ENCODE measurements at regions not wholly inside any gene's neighbourhood (a gene's known extent, or its start where the extent isn't known, plus 50 kb on each side); places are given as distances from the start of the nearest gene placed in this dataset.

GRCh38 chr12:114921781-114922180, 237.8 kb upstream of the TBX3 start:
- H2AFZ ChIP-seq (ENCODE audit: low read length) = no peak overlapping the region
- H3K4me1 ChIP-seq (ENCODE audit: insufficient read depth, low read length, severe bottlenecking) = no peaks in the 10 kb centered on the region
- H3K27me3 ChIP-seq (ENCODE audit: insufficient read depth, low read length) = no peaks in the 10 kb centered on the region
- no peaks in the 10 kb centered on the region for H3K36me3 ChIP-seq (ENCODE audit: insufficient read depth, low read length)
- no peak overlapping the region for H3K9ac ChIP-seq (ENCODE audit: low read length)
- H3K27ac ChIP-seq (ENCODE audit: low read depth, low read length, poor library complexity, severe bottlenecking) = no peak overlapping the region
- no peaks in the 10 kb centered on the region for H3F3A ChIP-seq (ENCODE audit: insufficient read depth, low read length)
- H4K20me1 ChIP-seq (ENCODE audit: insufficient read depth, low read length) = no peaks in the 10 kb centered on the region
- no peak for TF ChIP-seq EZH2 (IDR thresholded peaks at IDR 0.05; ENCODE audit: borderline replicate concordance, low read length)
- no peak for TF ChIP-seq CTCF (IDR thresholded peaks at IDR 0.05; ENCODE audit: low read length)
- no peak overlapping the region for H3K4me2 ChIP-seq (ENCODE audit: low read length)
- no peak overlapping the region for H3K4me3 ChIP-seq (ENCODE audit: low read depth, low read length, poor library complexity, severe bottlenecking)
- no peaks in the 10 kb centered on the region for H3K9me2 ChIP-seq (ENCODE audit: low read depth, low read length)
- no peaks in the 10 kb centered on the region for H3K79me2 ChIP-seq (ENCODE audit: insufficient read depth, low read length)
- no peaks in the 10 kb centered on the region for H3K9me3 ChIP-seq (ENCODE audit: low read length)

GRCh38 chr12:114920771-114921554, 237.0 kb upstream of the TBX3 start:
- no peak overlapping the region for H3K27ac ChIP-seq (ENCODE audit: low read depth, low read length, poor library complexity, severe bottlenecking)
- TF ChIP-seq EZH2 (IDR thresholded peaks at IDR 0.05; ENCODE audit: borderline replicate concordance, low read length) (no peak), CTCF (IDR thresholded peaks at IDR 0.05; ENCODE audit: low read length) (no peak)
- no peaks in the 10 kb centered on the region for H4K20me1 ChIP-seq (ENCODE audit: insufficient read depth, low read length)
- H3K36me3 ChIP-seq (ENCODE audit: insufficient read depth, low read length) = no peaks in the 10 kb centered on the region
- H3K9ac ChIP-seq (ENCODE audit: low read length) = no peak overlapping the region
- no peak overlapping the region for H2AFZ ChIP-seq (ENCODE audit: low read length)
- H3K4me3 ChIP-seq (ENCODE audit: low read depth, low read length, poor library complexity, severe bottlenecking) = no peak overlapping the region
- no peaks in the 10 kb centered on the region for H3K9me2 ChIP-seq (ENCODE audit: low read depth, low read length)
- no peak overlapping the region for H3K4me2 ChIP-seq (ENCODE audit: low read length)
- no peaks in the 10 kb centered on the region for H3K4me1 ChIP-seq (ENCODE audit: insufficient read depth, low read length, severe bottlenecking)
- H3K79me2 ChIP-seq (ENCODE audit: insufficient read depth, low read length) = no peaks in the 10 kb centered on the region
- H3F3A ChIP-seq (ENCODE audit: insufficient read depth, low read length) = no peaks in the 10 kb centered on the region
- H3K27me3 ChIP-seq (ENCODE audit: insufficient read depth, low read length) = no peaks in the 10 kb centered on the region
- H3K9me3 ChIP-seq (ENCODE audit: low read length) = no peaks in the 10 kb centered on the region

- Histone ChIP-seq H3K27me3 (ENCODE audit: insufficient read depth, low read length) (no peaks in the 10 kb centered on the region), H3K79me2 (ENCODE audit: insufficient read depth, low read length) (no peaks in the 10 kb centered on the region), H2AFZ (ENCODE audit: low read length) (no peak overlapping the region), H3F3A (ENCODE audit: insufficient read depth, low read length) (no peaks in the 10 kb centered on the region), H3K36me3 (ENCODE audit: insufficient read depth, low read length) (no peaks in the 10 kb centered on the region), H3K4me2 (ENCODE audit: low read length) (no peak overlapping the region), H3K27ac (ENCODE audit: low read depth, low read length, poor library complexity, severe bottlenecking) (no peak overlapping the region), H3K4me1 (ENCODE audit: insufficient read depth, low read length, severe bottlenecking) (no peaks in the 10 kb centered on the region), H3K9me2 (ENCODE audit: low read depth, low read length) (no peaks in the 10 kb centered on the region), H3K9ac (ENCODE audit: low read length) (no peak overlapping the region), H3K9me3 (ENCODE audit: low read length) (no peaks in the 10 kb centered on the region), H4K20me1 (ENCODE audit: insufficient read depth, low read length) (no peaks in the 10 kb centered on the region), H3K4me3 (ENCODE audit: low read depth, low read length, poor library complexity, severe bottlenecking) (no peak overlapping the region)
- no peak for TF ChIP-seq CTCF (IDR thresholded peaks at IDR 0.05; ENCODE audit: low read length)
- no peak for TF ChIP-seq EZH2 (IDR thresholded peaks at IDR 0.05; ENCODE audit: borderline replicate concordance, low read length)
These were observed 235.5 kb upstream of the TBX3 start for GRCh38 chr12:114919479-114919878.

Measured in OCI-LY1 (cell line).